HG03139 (cell line): ENCODE measurements at regions not wholly inside any gene's neighbourhood (a gene's known extent, or its start where the extent isn't known, plus 50 kb on each side); places are given as distances from the start of the nearest gene placed in this dataset.

ENCODE experiments used
- ATAC-seq: cut with Tn5 transposase; IDR thresholded peaks from one replicate; pipeline ENCODE4 v1.9.1; 2021; ENCODE audit not compliant: unreplicated experiment

DNA sequence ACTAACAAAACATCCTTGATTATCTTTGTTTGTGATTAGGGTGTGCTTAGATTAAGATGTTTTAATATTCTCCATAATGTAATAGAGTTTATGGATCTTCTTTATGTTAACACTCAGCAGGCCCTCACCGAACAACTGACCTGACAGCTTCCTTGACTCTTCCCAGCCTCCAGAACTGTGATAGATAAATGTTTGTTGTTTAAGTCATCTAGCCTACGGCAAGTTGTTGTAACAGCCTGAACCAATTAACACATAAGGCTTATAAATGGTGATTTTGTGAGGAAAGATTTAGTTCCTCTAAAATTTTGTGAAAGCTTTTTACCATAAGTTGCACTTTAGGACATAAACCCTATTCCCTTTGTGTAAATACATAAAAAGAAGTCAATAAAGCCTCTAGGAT is 156.5 kb upstream of the DCN start:
- no peak for ATAC-seq

- no peak for ATAC-seq
These were observed 153.1 kb upstream of the DCN start for GRCh38 chr12:91335699-91336098.

- ATAC-seq, result no peak
These were observed 151.3 kb upstream of the DCN start for GRCh38 chr12:91333966-91334365.

GRCh38 chr12:91332302-91332701 is 149.7 kb upstream of the DCN start:
- no peak for ATAC-seq

DNA sequence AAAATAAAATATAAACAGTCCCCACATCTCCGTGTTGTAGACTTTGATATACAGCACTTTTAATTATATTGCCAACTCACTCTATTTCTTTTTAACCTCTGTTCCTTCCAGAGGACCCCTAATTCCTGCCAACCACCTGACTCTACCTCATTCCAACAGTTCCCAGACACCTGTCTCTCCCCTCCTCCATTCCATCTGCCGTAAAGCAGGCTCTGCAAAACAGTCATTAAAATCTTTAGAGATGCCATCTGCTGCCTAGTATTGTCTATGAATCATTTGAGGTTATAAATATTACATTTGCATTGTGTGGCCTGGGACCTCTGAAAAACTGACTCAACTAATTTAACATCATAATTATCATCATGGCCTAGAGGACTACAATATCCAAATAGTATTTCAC is 148.8 kb upstream of the DCN start:
- no peak for ATAC-seq

DNA sequence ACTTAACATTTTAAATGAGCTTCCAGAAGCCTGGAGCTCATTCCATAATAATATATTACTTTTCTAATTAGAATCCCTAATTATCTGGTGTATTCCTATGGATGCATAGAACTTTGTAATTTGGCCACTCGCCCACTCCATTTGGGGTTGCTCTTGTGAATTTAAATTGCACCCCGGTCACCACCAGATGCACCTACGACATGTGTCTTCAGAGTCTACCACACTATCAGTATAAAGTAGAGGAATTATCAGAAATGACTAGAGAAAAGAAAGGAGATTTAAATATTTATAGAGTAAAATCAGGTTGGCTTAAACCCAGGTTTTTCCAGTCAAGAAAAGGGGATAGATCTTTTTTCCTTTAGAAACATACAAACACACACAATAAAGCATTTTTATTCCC is 145.8 kb upstream of the DCN start:
- ATAC-seq, result no peak

GRCh38 chr12:91327889-91328288 is 145.3 kb upstream of the DCN start:
- no peak for ATAC-seq

DNA sequence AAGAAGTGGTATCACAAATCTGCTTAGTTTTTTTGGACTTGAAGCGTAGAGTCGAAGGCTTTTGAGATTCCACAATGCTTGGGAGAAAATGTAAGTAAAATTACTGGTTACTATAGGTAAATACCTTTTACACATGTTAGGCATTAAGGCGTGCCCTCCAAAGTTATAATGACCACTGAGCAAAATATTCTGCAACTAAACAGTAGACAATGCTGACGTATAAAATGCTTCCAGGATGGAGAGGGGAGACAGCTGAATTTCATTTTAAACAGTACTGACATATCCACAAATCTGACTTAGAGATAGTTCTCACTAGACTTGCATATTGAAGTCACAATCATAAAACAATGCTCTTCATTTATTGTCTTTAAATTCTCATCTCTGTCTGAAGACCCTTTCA is 144.5 kb upstream of the DCN start:
- ATAC-seq, result no peak

DNA sequence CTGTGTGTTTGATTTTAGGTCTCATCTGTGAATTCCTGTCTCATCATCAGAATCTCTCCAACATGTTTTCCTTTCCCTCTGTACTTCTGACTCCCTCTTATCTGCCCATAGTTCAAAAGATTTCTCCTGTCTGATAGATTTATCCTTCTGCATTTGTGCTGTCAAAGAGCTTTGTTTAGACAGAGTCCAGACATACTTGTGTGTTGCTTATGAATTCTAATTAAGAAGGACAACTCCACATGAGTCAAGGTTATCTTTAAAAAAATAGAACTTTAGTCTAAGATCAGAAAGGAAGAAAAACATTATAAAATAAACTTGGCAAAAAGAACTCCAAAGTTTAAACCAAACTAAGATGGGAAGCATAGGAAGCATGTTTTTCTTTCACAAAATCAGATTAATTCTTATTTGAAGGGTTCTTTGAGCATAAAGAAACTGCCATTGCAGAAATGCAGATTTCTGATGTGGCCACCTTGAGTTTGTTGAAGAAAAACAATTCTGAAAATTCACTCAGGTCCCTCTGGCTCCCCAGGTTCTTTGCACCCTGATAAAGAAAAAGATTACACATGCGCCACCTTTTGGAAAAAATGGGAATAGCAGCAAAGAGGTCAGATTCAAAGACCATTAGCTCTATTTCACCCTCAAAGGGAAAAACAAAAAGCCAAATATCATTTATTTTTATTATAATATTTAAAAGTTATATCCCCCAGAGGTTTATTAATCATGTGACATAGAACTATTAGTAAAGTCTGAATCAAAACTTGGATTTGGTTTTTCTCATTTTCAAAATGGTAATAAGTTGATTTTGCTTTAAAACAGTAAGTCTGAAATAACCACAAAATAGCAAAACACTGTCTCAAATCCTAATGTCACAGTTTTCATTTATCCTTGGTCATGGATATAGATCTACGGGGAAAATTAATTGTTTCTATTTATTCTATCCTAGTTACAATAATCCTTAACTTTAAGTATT is 143.7 kb upstream of the DCN start:
- peak; percentile 66 for ATAC-seq

- ATAC-seq, result no peak
These were observed 138.4 kb upstream of the DCN start for GRCh38 chr12:91320999-91321398.

DNA sequence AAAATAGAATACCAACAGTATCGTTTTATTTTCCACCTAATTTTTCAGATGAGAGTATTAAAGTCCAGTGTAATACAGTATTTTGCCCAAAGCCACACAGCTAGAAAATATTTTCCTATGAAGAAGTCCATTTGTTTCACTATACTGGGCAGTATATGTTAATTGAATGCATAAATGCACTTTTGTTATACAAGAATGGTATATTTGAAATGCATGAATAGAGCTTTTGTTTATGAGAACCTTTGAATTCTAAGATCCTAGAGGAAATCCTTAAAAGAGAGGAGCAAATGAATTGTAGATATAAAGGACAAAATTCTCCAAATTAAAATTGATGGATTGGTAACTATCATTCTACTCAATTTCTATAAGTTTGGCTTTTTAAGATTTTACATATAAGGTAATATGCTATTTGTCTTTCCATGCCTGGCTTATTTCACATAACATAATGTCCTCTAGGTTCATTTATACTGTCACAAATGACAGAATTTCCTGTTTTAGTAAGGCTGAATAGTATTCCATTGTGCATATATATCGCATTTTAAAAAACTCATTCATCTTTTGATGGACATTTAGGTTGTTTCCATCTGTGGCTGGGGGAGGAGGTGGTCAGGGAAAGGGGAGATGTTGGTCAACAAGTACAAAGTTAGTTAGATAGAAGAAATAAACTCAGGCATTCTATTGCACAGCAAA is 136.6 kb upstream of the DCN start:
- ATAC-seq, result no peak

GRCh38 chr12:91317306-91317705 is 134.7 kb upstream of the DCN start:
- no peak for ATAC-seq

GRCh38 chr12:91316907-91317269 is 134.3 kb upstream of the DCN start:
- no peak for ATAC-seq

DNA sequence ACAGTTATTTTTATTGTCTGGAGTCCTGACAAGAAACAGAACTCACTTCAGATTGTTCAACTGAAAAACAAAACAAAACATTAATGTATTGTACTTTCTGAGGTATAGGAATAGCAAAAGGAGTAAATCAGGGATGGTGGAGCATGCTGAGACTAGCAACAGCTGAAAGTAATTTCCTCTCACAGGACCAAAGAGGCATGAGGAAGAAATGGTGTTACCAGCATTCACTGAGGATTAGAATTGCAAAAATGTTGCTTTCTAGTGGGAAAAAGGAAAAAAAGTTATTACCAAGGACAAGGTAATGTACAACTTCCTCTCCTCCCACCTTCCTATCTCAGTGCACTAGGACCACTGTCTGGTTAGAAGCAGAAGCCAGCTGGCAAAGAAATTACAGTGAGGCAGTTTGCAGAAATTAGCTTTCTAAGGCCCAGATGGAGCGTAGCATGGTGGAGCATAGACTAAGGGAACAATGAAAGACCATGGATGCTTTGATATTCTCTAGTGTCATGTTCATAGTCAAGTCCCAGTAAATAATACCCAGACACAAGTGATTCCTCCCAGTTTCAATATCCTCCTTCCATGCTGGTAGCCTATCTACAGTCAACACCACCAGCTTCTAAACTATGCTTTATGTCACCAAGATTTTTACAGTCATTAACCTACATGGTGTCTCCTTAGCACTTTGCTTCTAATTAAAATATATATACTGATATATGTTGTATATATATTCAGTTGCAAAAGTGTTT is 133.7 kb upstream of the DCN start:
- ATAC-seq, result no peak

- no peak for ATAC-seq
These were observed 128.5 kb upstream of the DCN start for GRCh38 chr12:91311081-91311480.

- no peak for ATAC-seq
These were observed 126.8 kb upstream of the DCN start for GRCh38 chr12:91309450-91309849.

DNA sequence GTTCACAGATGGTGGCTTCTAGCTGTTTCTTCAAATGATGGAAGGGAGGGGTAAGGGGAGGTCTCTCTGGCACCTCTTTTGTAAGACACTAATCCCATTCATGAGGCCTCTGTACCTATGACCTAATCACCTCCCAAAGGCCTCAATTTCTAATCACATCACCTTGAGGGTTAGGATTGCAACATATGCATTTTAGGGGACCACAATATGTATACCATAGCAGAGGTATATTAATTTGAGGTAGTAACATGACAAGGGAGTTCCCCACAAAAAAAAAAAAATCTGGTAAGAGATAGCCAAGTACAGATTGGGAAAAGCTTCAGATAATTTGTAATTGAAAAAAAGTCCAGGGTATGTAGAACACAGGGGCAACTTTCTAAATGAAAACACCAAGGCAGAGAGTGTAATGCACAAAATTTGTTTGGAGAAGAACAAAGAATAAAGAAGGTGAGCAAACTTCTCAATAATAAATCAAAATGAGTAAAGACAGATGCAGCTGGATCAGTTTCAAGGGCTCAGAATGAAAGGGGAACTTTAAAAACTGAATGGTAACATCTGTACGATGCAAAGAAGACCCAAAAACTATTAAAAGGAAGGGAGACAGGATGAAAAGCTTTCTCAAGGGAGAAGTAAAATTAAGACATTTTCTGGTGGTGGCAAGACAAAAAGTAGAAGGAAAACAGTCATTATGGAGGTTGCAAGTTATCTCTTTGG is 125.5 kb upstream of the DCN start:
- ATAC-seq, result no peak

- no peak for ATAC-seq
These were observed 107.7 kb upstream of the DCN start for GRCh38 chr12:91290354-91290753.

GRCh38 chr12:91289906-91290305 is 107.3 kb upstream of the DCN start:
- no peak for ATAC-seq

DNA sequence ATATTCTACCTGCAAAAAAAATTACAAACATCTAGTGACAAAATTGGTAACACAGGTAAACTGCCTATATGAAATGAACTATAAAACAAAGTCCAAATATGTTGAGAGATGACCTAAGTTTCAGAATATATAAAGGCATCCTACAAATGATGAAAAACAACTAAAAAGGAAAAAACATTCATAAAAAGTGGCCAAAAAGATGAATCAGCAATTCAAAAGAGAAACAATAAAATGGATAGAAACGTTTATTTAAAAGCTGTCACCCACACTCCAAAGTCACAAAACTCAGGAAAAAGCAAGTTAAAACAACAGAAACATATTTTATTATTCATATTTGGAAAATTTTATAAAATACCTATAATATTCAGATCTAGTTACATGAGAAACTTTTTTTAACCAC is 106.5 kb upstream of the DCN start:
- no peak for ATAC-seq

- ATAC-seq, result no peak
These were observed 105.1 kb upstream of the DCN start for GRCh38 chr12:91287753-91288152.
